OCI-LY7 (cell line): ENCODE measurements at regions not wholly inside any gene's neighbourhood (a gene's known extent, or its start where the extent isn't known, plus 50 kb on each side); places are given as distances from the start of the nearest gene placed in this dataset.

ENCODE experiments used
- BruUV-seq: library from RNA; stranded (reverse); fragments of 400-500 nt; replicated peaks from 2 replicates; lab custom pipeline; 2021; lab: Mats Ljungman, UMichigan
- CTCF ChIA-PET: fragments of 300-600 bp; sonication (Branson Sonifier 250); formaldehyde crosslinking; loops from one replicate; lab custom pipeline; 2022; ENCODE audit warnings: antibody characterized with exemption; ENCODE audit not compliant: unreplicated experiment; lab: Charles Lee
- POLR2A ChIA-PET: fragments of 300-600 bp; sonication (Branson Sonifier 250); formaldehyde crosslinking; loops from one replicate; lab custom pipeline; 2022; ENCODE audit warnings: antibody characterized with exemption; lab: Charles Lee
- DNase-seq: peaks from one replicate; pipeline ENCODE4 v3.0.0-alpha.2; 2015; ENCODE audit warnings: low spot score
- H2AFZ ChIP-seq: fragments of 200-600 bp; sonication (generic), shearing (Covaris generic); 2 replicates; pipeline ENCODE4 v1.6.1; 2014; ENCODE audit warnings: mild to moderate bottlenecking, antibody characterized with exemption, low read length, moderate library complexity
- H3K27ac ChIP-seq: fragments of 200-600 bp; sonication (generic); 2 replicates; pipeline ENCODE4 v1.5.1; 2014; ENCODE audit warnings: mixed run types, low read depth, mild to moderate bottlenecking, moderate library complexity, low read length, inconsistent platforms; ENCODE audit not compliant: poor library complexity, severe bottlenecking
- H3K36me3 ChIP-seq: fragments of 200-600 bp; sonication (generic); 2 replicates; pipeline ENCODE4 v1.6.1; 2014; ENCODE audit warnings: mild to moderate bottlenecking, antibody characterized with exemption, low read length, moderate library complexity, mixed read lengths; ENCODE audit not compliant: insufficient read depth
- H3K4me1 ChIP-seq: fragments of 200-600 bp; sonication (generic); 2 replicates; pipeline ENCODE4 v1.5.1; 2014; ENCODE audit warnings: mild to moderate bottlenecking, low read length; ENCODE audit not compliant: insufficient read depth, poor library complexity, severe bottlenecking
- H3K4me2 ChIP-seq: fragments of 200-600 bp; sonication (generic); 2 replicates; pipeline ENCODE4 v1.6.1; 2014; ENCODE audit warnings: mild to moderate bottlenecking, low read length
- H3K4me3 ChIP-seq: fragments of 200-600 bp; sonication (generic); 2 replicates; pipeline ENCODE4 v1.5.1; 2014; ENCODE audit warnings: mild to moderate bottlenecking, low read depth, low read length; ENCODE audit not compliant: poor library complexity, severe bottlenecking
- H3K79me2 ChIP-seq: fragments of 200-600 bp; sonication (generic); 2 replicates; pipeline ENCODE4 v1.6.1; 2016; ENCODE audit warnings: low read depth, mild to moderate bottlenecking, low read length, moderate library complexity, mixed read lengths; ENCODE audit not compliant: insufficient read depth
- H3K9me2 ChIP-seq: fragments of 200-600 bp; sonication (generic); 2 replicates; pipeline ENCODE4 v1.6.1; 2016; ENCODE audit warnings: mild to moderate bottlenecking, low read length, mixed read lengths; ENCODE audit not compliant: insufficient read depth
- H3K9me3 ChIP-seq: fragments of 200-600 bp; sonication (generic); 2 replicates; pipeline ENCODE4 v1.6.1; 2014; ENCODE audit warnings: mild to moderate bottlenecking, mixed run types, low read length, mixed read lengths
- H4K20me1 ChIP-seq: fragments of 200-600 bp; sonication (generic); 2 replicates; pipeline ENCODE4 v1.6.1; 2014; ENCODE audit warnings: mild to moderate bottlenecking, antibody characterized with exemption, low read length, moderate library complexity, mixed read lengths; ENCODE audit not compliant: insufficient read depth
- CTCF ChIP-seq: fragments of 200-600 bp; sonication (generic); conservative IDR thresholded peaks from 2 replicates; pipeline ENCODE4 v1.5.1; 2014; ENCODE audit warnings: mild to moderate bottlenecking, antibody characterized with exemption, low read length, moderate library complexity, mixed read lengths
- EZH2phosphoT487 ChIP-seq: fragments of 200-600 bp; sonication (generic); IDR thresholded peaks from 2 replicates; pipeline ENCODE4 v1.6.1; 2018; ENCODE audit warnings: low read depth, borderline replicate concordance, mild to moderate bottlenecking, mixed run types, antibody characterized with exemption, low read length, moderate library complexity, mixed read lengths
- intact Hi-C: fragments of 100-400 bp; cut with micrococcal nuclease; formaldehyde crosslinking; loops from one replicate; pipeline ENCODE4 v1.10.0; 2022; ENCODE audit not compliant: unreplicated experiment

GRCh38 chr10:128884496-128885072, 582.5 kb upstream of the MGMT start:
- no peak overlapping the region for H3K4me3 ChIP-seq
- no peaks in the 10 kb centered on the region for H3K36me3 ChIP-seq
- no peak for DNase-seq
- no peaks in the 10 kb centered on the region for H3K79me2 ChIP-seq
- H3K27ac ChIP-seq, result no peak overlapping the region
- H2AFZ ChIP-seq, result no peak overlapping the region
- no peaks in the 10 kb centered on the region for H3K9me2 ChIP-seq
- CTCF ChIA-PET, result no interaction called here
- no peaks in the 10 kb centered on the region for H3K9me3 ChIP-seq
- H3K4me2 ChIP-seq, result no peak overlapping the region
- H4K20me1 ChIP-seq, result no peaks in the 10 kb centered on the region
- intact Hi-C loops, result no loop called here
- H3K4me1 ChIP-seq, result no peaks in the 10 kb centered on the region
- POLR2A ChIA-PET, result no interaction called here
- no peak for TF ChIP-seq CTCF
- TF ChIP-seq EZH2phosphoT487, result no peak
- BruUV-seq, result no TSS peak

GRCh38 chr10:128885573-128886555, 581.2 kb upstream of the MGMT start:
- H3K36me3 ChIP-seq, result no peaks in the 10 kb centered on the region
- H3K27ac ChIP-seq, result no peak overlapping the region
- ChIA-PET POLR2A (no interaction called here), CTCF (no interaction called here)
- no peak overlapping the region for H3K4me2 ChIP-seq
- no peak overlapping the region for H3K4me3 ChIP-seq
- BruUV-seq, result no TSS peak
- H3K9me3 ChIP-seq, result no peaks in the 10 kb centered on the region
- intact Hi-C loops, result no loop called here
- no peaks in the 10 kb centered on the region for H3K79me2 ChIP-seq
- TF ChIP-seq CTCF (no peak), EZH2phosphoT487 (no peak)
- no peak for DNase-seq
- no peaks in the 10 kb centered on the region for H3K9me2 ChIP-seq
- no peaks in the 10 kb centered on the region for H4K20me1 ChIP-seq
- no peak overlapping the region for H2AFZ ChIP-seq
- no peaks in the 10 kb centered on the region for H3K4me1 ChIP-seq

DNA sequence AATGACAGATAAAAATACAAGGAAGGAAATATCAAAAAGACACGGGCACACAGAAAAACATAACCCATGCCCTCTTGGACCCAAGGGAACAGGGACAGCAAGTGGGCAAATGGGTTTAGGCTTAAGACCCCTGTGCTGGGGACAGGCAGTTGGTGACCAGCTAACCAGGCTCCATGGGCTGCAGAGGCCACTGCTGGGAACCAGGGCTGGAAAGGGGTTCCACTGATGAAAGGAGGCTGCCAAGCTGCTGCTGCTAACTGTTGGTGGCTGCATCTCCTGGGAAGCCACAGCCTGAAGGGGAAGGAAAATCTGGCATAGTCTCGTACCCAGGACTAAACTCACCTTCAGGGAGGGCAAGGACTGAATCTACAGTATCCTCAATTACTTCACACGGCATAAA, 579.2 kb upstream of the MGMT start:
- intact Hi-C loops, result no loop called here
- Histone ChIP-seq H3K4me1 (no peaks in the 10 kb centered on the region), H3K4me2 (no peak overlapping the region), H2AFZ (no peak overlapping the region), H3K4me3 (no peak overlapping the region), H3K27ac (no peak overlapping the region), H4K20me1 (no peaks in the 10 kb centered on the region), H3K79me2 (no peaks in the 10 kb centered on the region), H3K9me3 (no peaks in the 10 kb centered on the region), H3K9me2 (no peaks in the 10 kb centered on the region), H3K36me3 (no peaks in the 10 kb centered on the region)
- DNase-seq, result no peak
- ChIA-PET POLR2A (no interaction called here), CTCF (no interaction called here)
- TF ChIP-seq EZH2phosphoT487, result no peak
- BruUV-seq, result no TSS peak
